ENCODE measurements at regions not wholly inside any gene's neighbourhood (a gene's known extent, or its start where the extent isn't known, plus 50 kb on each side); places are given as distances from the start of the nearest gene placed in this dataset.

DNA sequence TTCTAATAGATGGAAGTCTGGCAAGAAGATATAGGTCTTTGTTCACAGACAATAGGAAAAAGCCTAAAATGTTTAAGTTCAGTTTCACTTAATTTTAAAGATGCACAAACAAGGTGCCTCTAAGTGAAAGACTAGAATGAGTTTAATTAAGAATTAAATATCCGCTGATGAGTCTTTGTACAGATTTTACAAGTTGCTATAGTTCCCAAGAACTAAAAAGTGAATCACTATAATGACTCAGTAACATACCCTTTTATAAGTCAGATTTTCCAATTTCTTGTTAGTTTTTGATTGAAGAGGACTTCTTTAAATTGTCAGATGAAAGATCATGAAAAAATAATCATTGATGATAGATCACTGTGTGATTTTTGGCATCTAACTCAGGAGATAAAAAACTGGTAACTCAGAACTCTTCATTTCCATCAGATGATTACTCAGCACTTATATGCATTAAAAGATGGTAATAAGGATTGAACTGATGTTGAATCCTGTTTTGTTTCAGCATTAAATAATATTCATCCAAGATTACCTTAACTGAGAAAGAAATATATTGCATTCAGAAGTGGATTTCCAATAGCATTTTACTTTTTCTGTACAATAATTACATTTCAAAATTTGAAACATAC, 59.0 kb upstream of the ST6GALNAC3 start:
- WGBS, 4 donors, result 82 to 94% (median 85%) methylated on average over 1 of the region's 1 CpG

GRCh38 chr1:76018045-76018444, 56.5 kb upstream of the ST6GALNAC3 start:
- no peaks in the 10 kb centered on the region for H3K36me3 ChIP-seq (replicated peaks in 1 of 2)
- H3K9me3 ChIP-seq (replicated peaks in 1 of 3), result no peaks in the 10 kb centered on the region
- no peak overlapping the region for H3K27ac ChIP-seq
- DNase-seq, result no peak
- no peaks in the 10 kb centered on the region for H3K4me1 ChIP-seq (replicated peaks in 1 of 2)
- H3K27me3 ChIP-seq, result no peaks in the 10 kb centered on the region
- intact Hi-C loops (cut with DNase I), result no loop called here
- no peak for TF ChIP-seq POLR2A (IDR thresholded peaks at IDR 0.05)
- TF ChIP-seq, protein P1, sequence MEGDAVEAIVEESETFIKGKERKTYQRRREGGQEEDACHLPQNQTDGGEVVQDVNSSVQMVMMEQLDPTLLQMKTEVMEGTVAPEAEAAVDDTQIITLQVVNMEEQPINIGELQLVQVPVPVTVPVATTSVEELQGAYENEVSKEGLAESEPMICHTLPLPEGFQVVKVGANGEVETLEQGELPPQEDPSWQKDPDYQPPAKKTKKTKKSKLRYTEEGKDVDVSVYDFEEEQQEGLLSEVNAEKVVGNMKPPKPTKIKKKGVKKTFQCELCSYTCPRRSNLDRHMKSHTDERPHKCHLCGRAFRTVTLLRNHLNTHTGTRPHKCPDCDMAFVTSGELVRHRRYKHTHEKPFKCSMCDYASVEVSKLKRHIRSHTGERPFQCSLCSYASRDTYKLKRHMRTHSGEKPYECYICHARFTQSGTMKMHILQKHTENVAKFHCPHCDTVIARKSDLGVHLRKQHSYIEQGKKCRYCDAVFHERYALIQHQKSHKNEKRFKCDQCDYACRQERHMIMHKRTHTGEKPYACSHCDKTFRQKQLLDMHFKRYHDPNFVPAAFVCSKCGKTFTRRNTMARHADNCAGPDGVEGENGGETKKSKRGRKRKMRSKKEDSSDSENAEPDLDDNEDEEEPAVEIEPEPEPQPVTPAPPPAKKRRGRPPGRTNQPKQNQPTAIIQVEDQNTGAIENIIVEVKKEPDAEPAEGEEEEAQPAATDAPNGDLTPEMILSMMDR (IDR thresholded peaks at IDR 0.05), result no peak
- 50 to 86% (median 68%) methylated on average over 2 of the region's 2 CpGs for WGBS, 4 donors
- no peak overlapping the region for H3K4me3 ChIP-seq

More for the DNA sequence above, 59.0 kb upstream of the ST6GALNAC3 start:
- H3K4me1 ChIP-seq (replicated peaks in 1 of 2), result no peaks in the 10 kb centered on the region
- no peak for DNase-seq
- no peaks in the 10 kb centered on the region for H3K27me3 ChIP-seq
- intact Hi-C loops (cut with DNase I), result no loop called here
- no peaks in the 10 kb centered on the region for H3K36me3 ChIP-seq (replicated peaks in 1 of 2)
- no peak for TF ChIP-seq POLR2A (IDR thresholded peaks at IDR 0.05)
- TF ChIP-seq, protein P1 (IDR thresholded peaks at IDR 0.05), result no peak
- no peak overlapping the region for H3K4me3 ChIP-seq
- no peak overlapping the region for H3K27ac ChIP-seq
- H3K9me3 ChIP-seq (replicated peaks in 1 of 3), result no peaks in the 10 kb centered on the region

DNA sequence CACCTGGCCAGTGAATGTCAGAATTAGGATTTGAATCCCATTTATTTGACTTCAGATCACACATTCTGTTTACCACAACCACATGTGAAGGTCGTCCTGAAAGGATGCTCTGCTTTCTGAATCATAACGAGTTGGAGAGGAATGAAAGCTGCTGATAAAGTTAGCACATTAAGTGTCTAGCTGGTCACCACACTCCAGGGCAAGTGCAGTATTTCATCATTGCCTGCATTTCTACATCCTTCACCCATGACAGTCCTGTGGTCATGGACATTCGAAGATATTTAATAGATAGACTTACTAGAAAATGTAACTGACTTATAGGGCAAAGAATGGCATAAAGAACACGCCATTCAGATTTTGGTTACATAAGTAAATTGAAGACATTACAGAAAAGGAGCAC, 52.7 kb upstream of the ST6GALNAC3 start:
- no peak overlapping the region for H3K4me3 ChIP-seq
- no peak overlapping the region for H3K27ac ChIP-seq
- no peaks in the 10 kb centered on the region for H3K4me1 ChIP-seq (replicated peaks in 1 of 2)
- no peaks in the 10 kb centered on the region for H3K9me3 ChIP-seq (replicated peaks in 1 of 3)
- no peak for TF ChIP-seq POLR2A (IDR thresholded peaks at IDR 0.05)
- TF ChIP-seq, protein P1 (IDR thresholded peaks at IDR 0.05), result no peak
- intact Hi-C loops (cut with DNase I), result no loop called here
- H3K27me3 ChIP-seq, result no peaks in the 10 kb centered on the region
- no peak for DNase-seq
- 34 to 50% (median 42%) methylated on average over 4 of the region's 4 CpGs for WGBS, 4 donors
- H3K36me3 ChIP-seq (replicated peaks in 1 of 2), result no peaks in the 10 kb centered on the region

GRCh38 chr1:76023669-76024435, 50.7 kb upstream of the ST6GALNAC3 start:
- H3K4me1 ChIP-seq (replicated peaks in 1 of 2), result no peaks in the 10 kb centered on the region
- 33 to 55% (median 42%) methylated on average over 1 of the region's 1 CpG for WGBS, 4 donors
- no peak overlapping the region for H3K4me3 ChIP-seq
- intact Hi-C loops (cut with DNase I), result no loop called here
- no peak overlapping the region for H3K27ac ChIP-seq
- H3K36me3 ChIP-seq (replicated peaks in 1 of 2), result no peaks in the 10 kb centered on the region
- no peak for DNase-seq
- TF ChIP-seq, protein P1 (IDR thresholded peaks at IDR 0.05), result no peak
- TF ChIP-seq POLR2A (IDR thresholded peaks at IDR 0.05), result no peak
- no peaks in the 10 kb centered on the region for H3K27me3 ChIP-seq
- H3K9me3 ChIP-seq (replicated peaks in 1 of 3), result no peaks in the 10 kb centered on the region

Data from adrenal gland (tissue), 9 donors.